ENCODE measurements at regions not wholly inside any gene's neighbourhood (a gene's known extent, or its start where the extent isn't known, plus 50 kb on each side); places are given as distances from the start of the nearest gene placed in this dataset.

DNA sequence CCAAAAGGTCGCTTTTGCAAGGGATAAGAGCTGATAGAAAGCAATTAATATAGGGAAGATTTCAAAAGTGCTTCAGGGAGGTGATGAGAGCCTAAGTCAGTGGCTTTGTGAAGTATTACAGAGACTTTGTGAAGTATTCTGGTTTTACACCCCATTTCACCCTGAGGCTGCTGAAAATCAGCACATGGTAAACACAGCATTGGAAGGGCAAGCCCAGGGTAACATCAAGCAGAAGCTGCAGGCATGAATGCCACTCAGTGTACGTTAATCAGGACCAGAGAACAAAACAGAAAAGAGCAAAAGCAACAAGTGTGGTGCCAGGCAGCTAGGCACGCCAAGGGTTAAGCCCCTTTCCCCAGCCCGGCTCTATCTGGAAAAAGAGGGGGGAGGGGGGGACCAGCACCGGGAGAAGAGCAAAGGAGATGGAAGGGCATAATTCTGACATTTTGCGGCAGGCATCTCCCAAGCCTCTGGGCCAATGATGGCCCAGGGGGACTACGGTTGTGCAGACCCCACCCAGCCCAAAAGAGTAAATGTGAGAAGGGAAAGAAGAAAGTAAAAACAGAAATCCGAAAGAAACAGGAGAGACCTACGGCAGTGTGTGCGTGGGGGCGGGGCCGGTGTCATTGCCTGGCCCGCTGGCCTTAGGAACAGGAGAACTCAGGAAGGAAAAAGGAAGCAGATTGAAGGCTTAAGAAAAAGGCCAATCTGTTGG is 58.9 kb downstream of the DHRS2 start:
- Histone ChIP-seq H3K4me1 (ENCODE audit: control insufficient read depth, insufficient read depth, low read length) (peaks cover 5% of the 10 kb centered on the region; the same call in 1 of the 2 replicates), H3K27me3 (ENCODE audit: control insufficient read depth, insufficient read depth, low read length) (no peaks in the 10 kb centered on the region), H3K27ac (ENCODE audit: low read length) (no peak overlapping the region), H3K4me3 (ENCODE audit: low read length) (peak overlapping the region; percentile 27; the same call in 1 of the 2 replicates), H3K9me3 (ENCODE audit: control insufficient read depth, insufficient read depth, low read length) (peaks cover under 1% of the 10 kb centered on the region; the same call in 1 of the 2 replicates), H3K36me3 (ENCODE audit: control insufficient read depth, insufficient read depth, low read length) (no peaks in the 10 kb centered on the region)
- no CpG with 5 or more reads among the region's 13 CpGs for WGBS (ENCODE audit: insufficient coverage, insufficient read length)
- DNase-seq (ENCODE audit: low read depth, low spot score), result no peak

DNA sequence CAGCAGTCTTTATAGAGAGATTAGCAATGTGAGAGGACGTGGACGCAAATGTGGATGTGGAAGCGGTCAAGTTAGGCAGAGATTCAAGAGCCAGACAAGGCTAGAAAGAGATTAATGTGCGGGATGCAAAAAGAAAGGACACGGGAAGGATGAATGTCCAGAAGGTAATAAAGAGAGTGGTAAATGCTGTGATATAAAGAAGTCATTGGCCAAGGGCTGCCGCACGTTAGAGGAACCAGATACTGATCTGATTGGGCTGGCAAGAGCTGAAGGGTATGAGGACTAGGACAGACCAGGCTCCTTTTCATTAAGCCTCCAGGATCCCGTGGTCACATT is 59.5 kb downstream of the DHRS2 start:
- peaks cover 5% of the 10 kb centered on the region; the same call in 1 of the 2 replicates for H3K4me1 ChIP-seq (ENCODE audit: control insufficient read depth, insufficient read depth, low read length)
- H3K36me3 ChIP-seq (ENCODE audit: control insufficient read depth, insufficient read depth, low read length), result no peaks in the 10 kb centered on the region
- H3K9me3 ChIP-seq (ENCODE audit: control insufficient read depth, insufficient read depth, low read length), result no peaks in the 10 kb centered on the region
- no peak for DNase-seq (ENCODE audit: low read depth, low spot score)
- no peak overlapping the region for H3K27ac ChIP-seq (ENCODE audit: low read length)
- no CpG with 5 or more reads among the region's 8 CpGs for WGBS (ENCODE audit: insufficient coverage, insufficient read length)
- H3K27me3 ChIP-seq (ENCODE audit: control insufficient read depth, insufficient read depth, low read length), result no peaks in the 10 kb centered on the region
- H3K4me3 ChIP-seq (ENCODE audit: low read length), result no peak overlapping the region; the same call in 1 of the 2 replicates

DNA sequence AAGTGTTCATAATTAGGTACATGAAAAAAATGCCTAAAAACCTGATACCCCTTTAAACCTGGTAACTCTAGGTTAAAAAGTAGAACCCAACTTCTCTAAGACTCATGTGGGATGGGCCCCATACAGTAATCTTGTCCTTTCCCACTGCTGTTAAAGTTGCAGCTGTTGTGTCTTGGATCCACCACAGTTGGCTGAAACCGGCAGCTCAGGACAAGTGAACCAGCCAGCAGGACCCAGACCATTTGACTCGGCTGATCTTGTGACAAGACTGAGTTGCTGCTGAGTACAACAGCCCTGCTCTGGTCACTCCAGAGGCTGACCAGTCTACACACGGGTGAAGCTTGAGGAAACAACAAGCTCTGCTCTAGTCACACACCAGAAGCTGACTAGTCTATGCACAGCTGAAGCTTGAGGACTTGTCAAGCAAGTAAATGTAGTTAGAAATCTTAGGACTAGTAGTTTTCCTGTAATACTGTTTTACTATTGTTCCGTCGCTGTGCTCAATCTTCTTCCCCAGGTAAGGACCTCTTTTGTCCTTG is 60.6 kb downstream of the DHRS2 start:
- Histone ChIP-seq H3K9me3 (ENCODE audit: control insufficient read depth, insufficient read depth, low read length) (no peaks in the 10 kb centered on the region), H3K36me3 (ENCODE audit: control insufficient read depth, insufficient read depth, low read length) (no peaks in the 10 kb centered on the region), H3K27ac (ENCODE audit: low read length) (no peak overlapping the region), H3K27me3 (ENCODE audit: control insufficient read depth, insufficient read depth, low read length) (no peaks in the 10 kb centered on the region), H3K4me1 (ENCODE audit: control insufficient read depth, insufficient read depth, low read length) (peaks cover 5% of the 10 kb centered on the region; the same call in 1 of the 2 replicates), H3K4me3 (ENCODE audit: low read length) (no peak overlapping the region)
- no peak for DNase-seq (ENCODE audit: low read depth, low spot score)
- no CpG with 5 or more reads among the region's 5 CpGs for WGBS (ENCODE audit: insufficient coverage, insufficient read length)

DNA sequence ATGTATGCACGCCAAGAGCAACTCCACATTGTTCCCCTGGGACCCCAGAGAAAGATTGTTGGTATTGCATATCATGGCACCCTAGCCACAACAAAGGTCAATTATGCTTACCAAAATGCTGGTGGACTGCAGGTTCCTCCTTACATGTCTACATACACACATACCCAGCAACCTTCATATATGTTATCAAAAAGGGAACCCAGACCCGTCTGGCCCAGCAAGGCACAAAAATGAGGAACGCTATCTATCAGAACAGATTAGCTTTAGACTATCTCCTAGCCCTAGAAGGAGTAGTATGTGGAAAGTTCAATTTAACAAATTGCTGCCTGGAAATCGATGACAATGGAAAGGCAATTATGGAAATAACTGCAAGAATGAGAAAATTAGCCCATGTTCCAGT is 61.5 kb downstream of the DHRS2 start:
- no peaks in the 10 kb centered on the region for H3K9me3 ChIP-seq (ENCODE audit: control insufficient read depth, insufficient read depth, low read length)
- H3K4me3 ChIP-seq (ENCODE audit: low read length), result no peak overlapping the region
- no CpG with 5 or more reads among the region's 4 CpGs for WGBS (ENCODE audit: insufficient coverage, insufficient read length)
- no peaks in the 10 kb centered on the region for H3K36me3 ChIP-seq (ENCODE audit: control insufficient read depth, insufficient read depth, low read length)
- H3K4me1 ChIP-seq (ENCODE audit: control insufficient read depth, insufficient read depth, low read length), result peaks cover 5% of the 10 kb centered on the region; the same call in 1 of the 2 replicates
- H3K27ac ChIP-seq (ENCODE audit: low read length), result no peak overlapping the region
- no peaks in the 10 kb centered on the region for H3K27me3 ChIP-seq (ENCODE audit: control insufficient read depth, insufficient read depth, low read length)
- DNase-seq (ENCODE audit: low read depth, low spot score), result no peak

DNA sequence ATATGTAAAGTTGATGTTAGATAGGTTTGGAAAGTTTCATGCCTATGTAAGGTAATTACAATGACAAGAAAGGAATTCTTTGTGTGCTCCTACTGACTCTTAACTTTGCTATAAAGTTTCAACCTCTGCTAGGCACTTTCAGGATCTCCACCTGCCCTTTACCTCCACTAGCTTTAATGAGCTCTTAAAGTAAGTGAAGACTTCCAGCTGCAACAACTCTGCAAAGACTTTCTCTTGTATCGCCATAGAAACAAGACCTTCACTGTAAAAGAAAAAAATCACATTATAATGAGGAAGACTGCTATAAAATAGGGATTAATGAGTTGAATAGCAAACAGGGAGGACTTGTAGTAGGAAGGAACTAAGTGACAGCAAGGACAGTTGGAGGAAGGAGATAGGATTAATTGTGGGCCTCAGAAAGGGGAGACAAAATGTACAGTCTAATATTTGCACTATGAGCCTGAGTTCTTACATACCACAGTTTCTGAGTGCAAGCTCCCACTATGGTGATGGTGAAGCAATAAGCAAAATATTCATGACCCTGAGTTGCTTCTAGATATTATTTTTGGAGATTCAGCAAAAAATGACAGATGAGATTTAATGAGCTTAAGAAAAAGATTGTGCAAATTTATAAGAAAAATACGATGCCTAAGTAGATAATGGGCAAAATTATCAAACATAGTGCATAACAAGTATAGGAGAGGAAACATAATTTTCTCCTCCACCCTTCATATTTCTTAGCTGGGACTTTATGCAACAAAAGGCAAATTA is 66.7 kb downstream of the DHRS2 start:
- Histone ChIP-seq H3K36me3 (ENCODE audit: control insufficient read depth, insufficient read depth, low read length) (no peaks in the 10 kb centered on the region), H3K27me3 (ENCODE audit: control insufficient read depth, insufficient read depth, low read length) (no peaks in the 10 kb centered on the region), H3K27ac (ENCODE audit: low read length) (no peak overlapping the region), H3K4me1 (ENCODE audit: control insufficient read depth, insufficient read depth, low read length) (no peaks in the 10 kb centered on the region), H3K9me3 (ENCODE audit: control insufficient read depth, insufficient read depth, low read length) (peaks cover 2% of the 10 kb centered on the region; the same call in 1 of the 2 replicates), H3K4me3 (ENCODE audit: low read length) (no peak overlapping the region)
- DNase-seq (ENCODE audit: low read depth, low spot score), result no peak
- WGBS (ENCODE audit: insufficient coverage, insufficient read length), result no CpG with 5 or more reads among the region's 2 CpGs

DNA sequence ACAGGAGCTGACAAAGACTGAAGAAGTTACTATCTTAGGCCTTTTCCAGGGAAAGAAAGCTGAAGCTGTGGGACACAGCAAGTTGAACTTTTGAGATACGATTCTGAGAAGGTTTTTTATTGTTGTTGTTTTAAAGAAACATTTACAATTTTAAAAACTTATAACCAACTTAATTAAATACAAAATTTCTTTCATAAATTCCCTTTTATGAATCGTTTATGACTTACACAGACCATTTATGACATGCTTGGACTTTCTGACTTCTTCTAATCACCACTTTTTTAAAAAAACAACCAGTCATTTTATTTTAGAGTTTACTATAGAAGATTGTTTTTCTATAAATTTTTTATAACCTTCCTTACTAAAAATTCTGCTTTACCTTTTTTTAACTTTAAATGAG is 68.7 kb downstream of the DHRS2 start:
- Histone ChIP-seq H3K27ac (ENCODE audit: low read length) (no peak overlapping the region), H3K4me3 (ENCODE audit: low read length) (no peak overlapping the region), H3K9me3 (ENCODE audit: control insufficient read depth, insufficient read depth, low read length) (peaks cover 2% of the 10 kb centered on the region; the same call in 1 of the 2 replicates), H3K4me1 (ENCODE audit: control insufficient read depth, insufficient read depth, low read length) (no peaks in the 10 kb centered on the region), H3K27me3 (ENCODE audit: control insufficient read depth, insufficient read depth, low read length) (no peaks in the 10 kb centered on the region), H3K36me3 (ENCODE audit: control insufficient read depth, insufficient read depth, low read length) (no peaks in the 10 kb centered on the region)
- no peak for DNase-seq (ENCODE audit: low read depth, low spot score)
- WGBS (ENCODE audit: insufficient coverage, insufficient read length), result 100% methylated on average over 1 of the region's 2 CpGs

DNA sequence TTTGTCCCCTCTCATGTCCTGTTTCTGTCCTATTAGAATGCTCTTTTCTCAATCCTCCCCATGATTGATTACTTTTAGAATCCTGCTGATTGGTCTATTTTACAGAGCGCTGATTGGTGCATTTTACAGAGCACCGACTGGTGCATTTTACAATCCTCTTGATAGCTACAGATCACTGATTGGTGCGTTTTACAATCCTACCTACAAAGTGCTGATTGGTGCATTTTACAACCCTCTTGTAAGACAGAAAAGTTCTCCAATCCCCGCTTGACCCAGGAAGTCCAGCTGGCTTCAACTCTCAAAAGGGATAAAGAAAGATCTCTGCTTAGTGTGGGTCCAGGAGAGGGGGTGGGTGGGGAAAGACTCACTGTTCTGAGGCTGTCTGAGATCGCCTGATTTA is 71.3 kb downstream of the DHRS2 start:
- no CpG with 5 or more reads among the region's 5 CpGs for WGBS (ENCODE audit: insufficient coverage, insufficient read length)
- no peaks in the 10 kb centered on the region for H3K27me3 ChIP-seq (ENCODE audit: control insufficient read depth, insufficient read depth, low read length)
- H3K4me3 ChIP-seq (ENCODE audit: low read length), result no peak overlapping the region
- DNase-seq (ENCODE audit: low read depth, low spot score), result no peak
- H3K27ac ChIP-seq (ENCODE audit: low read length), result no peak overlapping the region
- peaks cover 2% of the 10 kb centered on the region; the same call in 1 of the 2 replicates for H3K9me3 ChIP-seq (ENCODE audit: control insufficient read depth, insufficient read depth, low read length)
- H3K36me3 ChIP-seq (ENCODE audit: control insufficient read depth, insufficient read depth, low read length), result no peaks in the 10 kb centered on the region
- H3K4me1 ChIP-seq (ENCODE audit: control insufficient read depth, insufficient read depth, low read length), result no peaks in the 10 kb centered on the region

DNA sequence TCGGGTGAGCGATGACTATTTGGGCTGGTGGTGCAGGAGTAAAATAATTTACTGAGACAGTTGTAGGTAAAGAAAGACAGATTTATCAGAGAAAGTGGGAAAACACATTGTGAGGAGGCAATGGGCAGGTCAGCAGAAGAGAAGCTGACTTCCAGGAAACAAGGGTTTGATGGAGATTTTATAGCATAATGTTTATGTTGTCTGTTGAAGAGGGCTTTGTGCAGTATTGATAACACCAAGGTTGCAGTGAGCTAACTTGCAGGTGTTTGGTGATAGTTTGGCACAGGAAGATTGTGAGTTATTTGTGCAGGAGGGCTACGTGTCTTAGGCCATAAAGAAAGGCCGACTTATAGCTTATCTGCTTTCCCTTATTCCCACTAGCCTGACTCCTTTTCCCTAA is 72.2 kb downstream of the DHRS2 start:
- H3K27ac ChIP-seq (ENCODE audit: low read length), result no peak overlapping the region
- no peak for DNase-seq (ENCODE audit: low read depth, low spot score)
- H3K9me3 ChIP-seq (ENCODE audit: control insufficient read depth, insufficient read depth, low read length), result peaks cover 2% of the 10 kb centered on the region; the same call in 1 of the 2 replicates
- no peaks in the 10 kb centered on the region for H3K27me3 ChIP-seq (ENCODE audit: control insufficient read depth, insufficient read depth, low read length)
- no CpG with 5 or more reads among the region's 4 CpGs for WGBS (ENCODE audit: insufficient coverage, insufficient read length)
- H3K4me1 ChIP-seq (ENCODE audit: control insufficient read depth, insufficient read depth, low read length), result no peaks in the 10 kb centered on the region
- H3K36me3 ChIP-seq (ENCODE audit: control insufficient read depth, insufficient read depth, low read length), result no peaks in the 10 kb centered on the region
- no peak overlapping the region for H3K4me3 ChIP-seq (ENCODE audit: low read length)

DNA sequence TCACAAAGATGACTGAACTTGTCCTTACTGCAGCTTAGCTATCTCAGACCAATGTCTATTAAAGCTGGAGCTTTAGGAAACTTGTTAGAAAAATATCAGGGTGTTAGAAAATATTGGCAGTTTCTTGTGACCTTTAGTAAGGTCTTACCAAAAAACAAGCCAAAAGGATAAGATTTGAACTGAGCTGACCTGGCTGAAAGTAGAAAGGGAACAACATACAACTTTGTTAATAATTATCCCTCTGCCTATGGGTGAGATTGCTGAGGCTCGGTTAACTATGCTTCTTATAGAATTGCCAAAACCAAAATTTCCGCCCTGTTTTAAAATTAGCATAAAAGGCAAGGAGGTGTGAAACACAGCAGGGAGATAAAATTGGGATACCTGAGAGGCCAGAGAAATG is 73.8 kb downstream of the DHRS2 start:
- Histone ChIP-seq H3K27ac (ENCODE audit: low read length) (no peak overlapping the region), H3K4me3 (ENCODE audit: low read length) (no peak overlapping the region), H3K27me3 (ENCODE audit: control insufficient read depth, insufficient read depth, low read length) (no peaks in the 10 kb centered on the region), H3K36me3 (ENCODE audit: control insufficient read depth, insufficient read depth, low read length) (no peaks in the 10 kb centered on the region), H3K4me1 (ENCODE audit: control insufficient read depth, insufficient read depth, low read length) (no peaks in the 10 kb centered on the region), H3K9me3 (ENCODE audit: control insufficient read depth, insufficient read depth, low read length) (peaks cover 2% of the 10 kb centered on the region; the same call in 1 of the 2 replicates)
- WGBS (ENCODE audit: insufficient coverage, insufficient read length), result no CpG with 5 or more reads among the region's 2 CpGs
- DNase-seq (ENCODE audit: low read depth, low spot score), result no peak

DNA sequence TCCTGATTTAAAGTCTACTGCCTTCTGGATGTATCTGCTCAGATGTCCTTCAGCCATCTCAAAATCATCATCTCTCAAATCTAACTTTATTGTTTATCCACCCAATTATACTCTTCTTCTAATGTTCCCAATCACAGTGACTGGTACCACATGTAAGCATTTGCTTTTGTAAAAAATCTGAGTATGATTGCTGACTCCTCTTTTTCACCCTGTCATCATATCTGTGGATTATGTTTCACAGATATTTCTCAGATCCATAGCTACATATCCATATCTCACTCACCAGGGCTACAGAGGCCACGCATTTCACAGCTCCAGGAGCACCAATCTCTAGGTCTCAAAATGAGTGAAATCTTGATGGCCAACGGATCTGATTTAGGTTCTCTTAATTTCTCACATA is 76.1 kb downstream of the DHRS2 start:
- Histone ChIP-seq H3K36me3 (ENCODE audit: control insufficient read depth, insufficient read depth, low read length) (no peaks in the 10 kb centered on the region), H3K27me3 (ENCODE audit: control insufficient read depth, insufficient read depth, low read length) (no peaks in the 10 kb centered on the region), H3K27ac (ENCODE audit: low read length) (no peak overlapping the region), H3K4me3 (ENCODE audit: low read length) (no peak overlapping the region), H3K9me3 (ENCODE audit: control insufficient read depth, insufficient read depth, low read length) (no peaks in the 10 kb centered on the region), H3K4me1 (ENCODE audit: control insufficient read depth, insufficient read depth, low read length) (no peaks in the 10 kb centered on the region)
- no CpG with 5 or more reads among the region's 2 CpGs for WGBS (ENCODE audit: insufficient coverage, insufficient read length)
- DNase-seq (ENCODE audit: low read depth, low spot score), result no peak

All from iPS DF 6.9 (cell line).